Bronchial epithelial cell (primary cell): ENCODE measurements at regions not wholly inside any gene's neighbourhood (a gene's known extent, or its start where the extent isn't known, plus 50 kb on each side); places are given as distances from the start of the nearest gene placed in this dataset.
A peak's percentile ranks its signal among the peaks of the same experiment; 100 is the strongest.
"Not testable (repeated sequence)": the region's sequence is repeated elsewhere in the genome, so short reads cannot be mapped to it uniquely, and the experiment has no call there.

ENCODE experiments used
- DNase-seq: peaks from one replicate; pipeline ENCODE4 v3.0.0-alpha.2; 2010; ENCODE audit warnings: low read depth
- FAIRE-seq: peaks from 2 replicates; lab custom pipeline; 2011; peaks lifted over from hg19 to GRCh38; lab: Jason Lieb, UNC
- H3K27me3 ChIP-seq: 2 replicates; pipeline ENCODE4 v1.5.1; 2011; ENCODE audit warnings: low read length; ENCODE audit not compliant: control insufficient read depth, insufficient read depth
- H3K36me3 ChIP-seq: 2 replicates; pipeline ENCODE4 v1.5.1; 2011; ENCODE audit warnings: low read length; ENCODE audit not compliant: control insufficient read depth, insufficient read depth
- H3K4me3 ChIP-seq: 2 replicates; pipeline ENCODE4 v1.5.1; 2011; ENCODE audit warnings: mild to moderate bottlenecking, low read depth, low read length, control low read depth
- CTCF ChIP-seq: IDR thresholded peaks from 2 replicates; pipeline ENCODE4 v1.5.1; 2011; ENCODE audit warnings: mild to moderate bottlenecking, moderate library complexity, low read length, control low read depth, inconsistent platforms; ENCODE audit not compliant: insufficient read depth, severe bottlenecking

GRCh38 chr2:63735931-63736330, 105.8 kb upstream of the UGP2 start:
- H3K4me3 ChIP-seq: no peak overlapping the region
- no peak for TF ChIP-seq CTCF
- FAIRE-seq (no peak), DNase-seq (peak; percentile 20)
- H3K36me3 ChIP-seq: no peaks in the 10 kb centered on the region
- H3K27me3 ChIP-seq: no peaks in the 10 kb centered on the region

GRCh38 chr2:63736354-63736753, 105.3 kb upstream of the UGP2 start:
- TF ChIP-seq CTCF: no peak
- no peaks in the 10 kb centered on the region for H3K36me3 ChIP-seq
- FAIRE-seq (no peak), DNase-seq (peak; percentile 21)
- no peak overlapping the region for H3K4me3 ChIP-seq
- no peaks in the 10 kb centered on the region for H3K27me3 ChIP-seq

- H3K27me3 ChIP-seq: no peaks in the 10 kb centered on the region
- no peaks in the 10 kb centered on the region for H3K36me3 ChIP-seq
- DNase-seq (peak; percentile 87), FAIRE-seq (peak; percentile 43)
- TF ChIP-seq CTCF: no peak
- no peak overlapping the region for H3K4me3 ChIP-seq
Observed at GRCh38 chr2:63737081-63737751, 104.5 kb upstream of the UGP2 start.

GRCh38 chr2:63738019-63738418, 103.7 kb upstream of the UGP2 start:
- DNase-seq (peak; percentile 84), FAIRE-seq (no peak)
- no peaks in the 10 kb centered on the region for H3K27me3 ChIP-seq
- TF ChIP-seq CTCF: no peak
- H3K4me3 ChIP-seq: no peak overlapping the region
- H3K36me3 ChIP-seq: no peaks in the 10 kb centered on the region

- not testable (repeated sequence) for DNase-seq, FAIRE-seq
Observed at GRCh38 chr2:63739180-63739579, 102.5 kb upstream of the UGP2 start.

GRCh38 chr2:63740020-63740419, 101.7 kb upstream of the UGP2 start:
- Histone ChIP-seq H3K36me3 (no peaks in the 10 kb centered on the region), H3K4me3 (no peak overlapping the region), H3K27me3 (no peaks in the 10 kb centered on the region)
- no peak for FAIRE-seq
- DNase-seq: no peak
- no peak for TF ChIP-seq CTCF

More at GRCh38 chr2:63739180-63739579, 102.5 kb upstream of the UGP2 start:
- H3K36me3 ChIP-seq, H3K27me3 ChIP-seq, H3K4me3 ChIP-seq: not testable (repeated sequence)
